ENCODE measurements at regions not wholly inside any gene's neighbourhood (a gene's known extent, or its start where the extent isn't known, plus 50 kb on each side); places are given as distances from the start of the nearest gene placed in this dataset.

GRCh38 chr5:174180639-174181038, 135.1 kb downstream of the NSG2 start:
- no CpG with 5 or more reads among the region's 7 CpGs for WGBS (ENCODE audit: extremely low coverage, insufficient coverage, low lambda C conversion rate)
- no peak overlapping the region for H3K56ac ChIP-seq (ENCODE audit: low read length)
- H4K5ac ChIP-seq (ENCODE audit: low read length), result no peak overlapping the region
- no peak overlapping the region for H3K4ac ChIP-seq (ENCODE audit: low read depth, low read length)
- no peak overlapping the region for H2AK5ac ChIP-seq (ENCODE audit: low read length)
- H2BK120ac ChIP-seq (ENCODE audit: low read depth, low read length), result no peak overlapping the region
- H3K27ac ChIP-seq (ENCODE audit: low read depth, low read length), result no peak overlapping the region
- H4K8ac ChIP-seq (ENCODE audit: low read depth, low read length), result no peak overlapping the region
- no peak for DNase-seq
- no peaks in the 10 kb centered on the region for H3K27me3 ChIP-seq (ENCODE audit: insufficient read depth, low read length, poor library complexity)
- H3K9ac ChIP-seq (ENCODE audit: low read length), result no peak overlapping the region
- no peaks in the 10 kb centered on the region for H3K79me1 ChIP-seq (ENCODE audit: low read length)
- H3K79me2 ChIP-seq (ENCODE audit: control insufficient read depth, insufficient read depth, low read length), result no peaks in the 10 kb centered on the region
- H3K4me2 ChIP-seq (ENCODE audit: low read length), result no peak overlapping the region
- H3K18ac ChIP-seq (ENCODE audit: low read length), result no peak overlapping the region
- H3K4me3 ChIP-seq (ENCODE audit: low read length), result no peak overlapping the region
- H3K36me3 ChIP-seq (ENCODE audit: control insufficient read depth, insufficient read depth, low read length), result no peaks in the 10 kb centered on the region
- no peak overlapping the region for H2BK15ac ChIP-seq (replicated peaks; ENCODE audit: low read depth)
- H3K23ac ChIP-seq (ENCODE audit: low read length), result no peak overlapping the region
- H3K4me1 ChIP-seq (ENCODE audit: control insufficient read depth, low read depth, low read length), result no peaks in the 10 kb centered on the region
- no peak overlapping the region for H2BK5ac ChIP-seq (ENCODE audit: low read length)

- no peak overlapping the region for H3K4me3 ChIP-seq (ENCODE audit: low read length)
- no peak overlapping the region for H2BK5ac ChIP-seq (ENCODE audit: low read length)
- H2BK120ac ChIP-seq (ENCODE audit: low read depth, low read length), result no peak overlapping the region
- no peaks in the 10 kb centered on the region for H3K4me1 ChIP-seq (ENCODE audit: control insufficient read depth, low read depth, low read length)
- H3K4me2 ChIP-seq (ENCODE audit: low read length), result no peak overlapping the region
- H3K79me2 ChIP-seq (ENCODE audit: control insufficient read depth, insufficient read depth, low read length), result no peaks in the 10 kb centered on the region
- H3K23ac ChIP-seq (ENCODE audit: low read length), result no peak overlapping the region
- H3K18ac ChIP-seq (ENCODE audit: low read length), result no peak overlapping the region
- no CpG with 5 or more reads among the region's 5 CpGs for WGBS (ENCODE audit: extremely low coverage, insufficient coverage, low lambda C conversion rate)
- H3K4ac ChIP-seq (ENCODE audit: low read depth, low read length), result no peak overlapping the region
- no peak overlapping the region for H2BK15ac ChIP-seq (replicated peaks; ENCODE audit: low read depth)
- no peak overlapping the region for H4K5ac ChIP-seq (ENCODE audit: low read length)
- H3K36me3 ChIP-seq (ENCODE audit: control insufficient read depth, insufficient read depth, low read length), result no peaks in the 10 kb centered on the region
- no peaks in the 10 kb centered on the region for H3K27me3 ChIP-seq (ENCODE audit: insufficient read depth, low read length, poor library complexity)
- H3K27ac ChIP-seq (ENCODE audit: low read depth, low read length), result no peak overlapping the region
- DNase-seq, result no peak
- H4K8ac ChIP-seq (ENCODE audit: low read depth, low read length), result no peak overlapping the region
- H3K79me1 ChIP-seq (ENCODE audit: low read length), result no peaks in the 10 kb centered on the region
- no peak overlapping the region for H2AK5ac ChIP-seq (ENCODE audit: low read length)
- H3K56ac ChIP-seq (ENCODE audit: low read length), result no peak overlapping the region
- H3K9ac ChIP-seq (ENCODE audit: low read length), result no peak overlapping the region
These were observed 136.6 kb downstream of the NSG2 start for GRCh38 chr5:174182111-174182510.

GRCh38 chr5:174183701-174184100, 138.2 kb downstream of the NSG2 start:
- Histone ChIP-seq H3K4me1 (ENCODE audit: control insufficient read depth, low read depth, low read length) (no peaks in the 10 kb centered on the region), H4K8ac (ENCODE audit: low read depth, low read length) (no peak overlapping the region), H3K27ac (ENCODE audit: low read depth, low read length) (no peak overlapping the region), H3K23ac (ENCODE audit: low read length) (no peak overlapping the region), H3K79me2 (ENCODE audit: control insufficient read depth, insufficient read depth, low read length) (no peaks in the 10 kb centered on the region), H4K5ac (ENCODE audit: low read length) (no peak overlapping the region), H2BK15ac (replicated peaks; ENCODE audit: low read depth) (no peak overlapping the region), H3K4me3 (ENCODE audit: low read length) (no peak overlapping the region), H3K27me3 (ENCODE audit: insufficient read depth, low read length, poor library complexity) (no peaks in the 10 kb centered on the region), H3K18ac (ENCODE audit: low read length) (no peak overlapping the region), H2AK5ac (ENCODE audit: low read length) (no peak overlapping the region), H3K4me2 (ENCODE audit: low read length) (no peak overlapping the region), H3K79me1 (ENCODE audit: low read length) (no peaks in the 10 kb centered on the region), H2BK5ac (ENCODE audit: low read length) (no peak overlapping the region), H3K36me3 (ENCODE audit: control insufficient read depth, insufficient read depth, low read length) (no peaks in the 10 kb centered on the region), H2BK120ac (ENCODE audit: low read depth, low read length) (no peak overlapping the region), H3K56ac (ENCODE audit: low read length) (no peak overlapping the region), H3K9ac (ENCODE audit: low read length) (no peak overlapping the region), H3K4ac (ENCODE audit: low read depth, low read length) (no peak overlapping the region)
- WGBS (ENCODE audit: extremely low coverage, insufficient coverage, low lambda C conversion rate), result no CpG with 5 or more reads among the region's 9 CpGs
- DNase-seq, result no peak

GRCh38 chr5:174185506-174185905, 140.0 kb downstream of the NSG2 start:
- no CpG with 5 or more reads among the region's 3 CpGs for WGBS (ENCODE audit: extremely low coverage, insufficient coverage, low lambda C conversion rate)
- no peak overlapping the region for H3K4ac ChIP-seq (ENCODE audit: low read depth, low read length)

GRCh38 chr5:174186096-174186695, 140.7 kb downstream of the NSG2 start:
- Histone ChIP-seq H3K56ac (ENCODE audit: low read length) (no peak overlapping the region), H3K9ac (ENCODE audit: low read length) (no peak overlapping the region), H2AK5ac (ENCODE audit: low read length) (no peak overlapping the region), H3K79me1 (ENCODE audit: low read length) (no peaks in the 10 kb centered on the region), H3K4me2 (ENCODE audit: low read length) (no peak overlapping the region), H3K4me1 (ENCODE audit: control insufficient read depth, low read depth, low read length) (no peaks in the 10 kb centered on the region), H3K36me3 (ENCODE audit: control insufficient read depth, insufficient read depth, low read length) (no peaks in the 10 kb centered on the region), H3K27me3 (ENCODE audit: insufficient read depth, low read length, poor library complexity) (no peaks in the 10 kb centered on the region), H4K5ac (ENCODE audit: low read length) (no peak overlapping the region), H4K8ac (ENCODE audit: low read depth, low read length) (no peak overlapping the region), H3K4me3 (ENCODE audit: low read length) (no peak overlapping the region), H2BK15ac (replicated peaks; ENCODE audit: low read depth) (no peak overlapping the region), H3K4ac (ENCODE audit: low read depth, low read length) (no peak overlapping the region), H3K23ac (ENCODE audit: low read length) (no peak overlapping the region), H2BK120ac (ENCODE audit: low read depth, low read length) (no peak overlapping the region), H3K27ac (ENCODE audit: low read depth, low read length) (no peak overlapping the region), H2BK5ac (ENCODE audit: low read length) (no peak overlapping the region), H3K18ac (ENCODE audit: low read length) (no peak overlapping the region), H3K79me2 (ENCODE audit: control insufficient read depth, insufficient read depth, low read length) (no peaks in the 10 kb centered on the region)
- no CpG with 5 or more reads among the region's 10 CpGs for WGBS (ENCODE audit: extremely low coverage, insufficient coverage, low lambda C conversion rate)
- DNase-seq, result no peak

More at GRCh38 chr5:174185506-174185905, 140.0 kb downstream of the NSG2 start:
- Histone ChIP-seq H4K8ac (ENCODE audit: low read depth, low read length) (no peak overlapping the region), H2BK120ac (ENCODE audit: low read depth, low read length) (no peak overlapping the region), H3K9ac (ENCODE audit: low read length) (no peak overlapping the region), H3K36me3 (ENCODE audit: control insufficient read depth, insufficient read depth, low read length) (no peaks in the 10 kb centered on the region), H3K4me3 (ENCODE audit: low read length) (no peak overlapping the region), H2AK5ac (ENCODE audit: low read length) (no peak overlapping the region), H3K4me2 (ENCODE audit: low read length) (no peak overlapping the region), H3K23ac (ENCODE audit: low read length) (no peak overlapping the region), H2BK5ac (ENCODE audit: low read length) (no peak overlapping the region), H3K27ac (ENCODE audit: low read depth, low read length) (no peak overlapping the region), H3K27me3 (ENCODE audit: insufficient read depth, low read length, poor library complexity) (no peaks in the 10 kb centered on the region), H2BK15ac (replicated peaks; ENCODE audit: low read depth) (no peak overlapping the region), H4K5ac (ENCODE audit: low read length) (no peak overlapping the region), H3K56ac (ENCODE audit: low read length) (no peak overlapping the region), H3K79me2 (ENCODE audit: control insufficient read depth, insufficient read depth, low read length) (no peaks in the 10 kb centered on the region), H3K18ac (ENCODE audit: low read length) (no peak overlapping the region), H3K4me1 (ENCODE audit: control insufficient read depth, low read depth, low read length) (no peaks in the 10 kb centered on the region), H3K79me1 (ENCODE audit: low read length) (no peaks in the 10 kb centered on the region)
- DNase-seq, result no peak

GRCh38 chr5:174187001-174187400, 141.5 kb downstream of the NSG2 start:
- Histone ChIP-seq H3K18ac (ENCODE audit: low read length) (no peak overlapping the region), H3K4me1 (ENCODE audit: control insufficient read depth, low read depth, low read length) (no peaks in the 10 kb centered on the region), H2BK120ac (ENCODE audit: low read depth, low read length) (no peak overlapping the region), H3K9ac (ENCODE audit: low read length) (no peak overlapping the region), H3K4me2 (ENCODE audit: low read length) (no peak overlapping the region), H3K27me3 (ENCODE audit: insufficient read depth, low read length, poor library complexity) (no peaks in the 10 kb centered on the region), H2AK5ac (ENCODE audit: low read length) (no peak overlapping the region), H3K79me2 (ENCODE audit: control insufficient read depth, insufficient read depth, low read length) (no peaks in the 10 kb centered on the region), H3K23ac (ENCODE audit: low read length) (no peak overlapping the region), H3K27ac (ENCODE audit: low read depth, low read length) (no peak overlapping the region), H3K36me3 (ENCODE audit: control insufficient read depth, insufficient read depth, low read length) (no peaks in the 10 kb centered on the region), H3K56ac (ENCODE audit: low read length) (no peak overlapping the region), H3K4me3 (ENCODE audit: low read length) (no peak overlapping the region), H2BK5ac (ENCODE audit: low read length) (no peak overlapping the region), H3K79me1 (ENCODE audit: low read length) (no peaks in the 10 kb centered on the region), H4K5ac (ENCODE audit: low read length) (no peak overlapping the region), H4K8ac (ENCODE audit: low read depth, low read length) (no peak overlapping the region), H2BK15ac (replicated peaks; ENCODE audit: low read depth) (no peak overlapping the region), H3K4ac (ENCODE audit: low read depth, low read length) (no peak overlapping the region)
- DNase-seq, result no peak
- no CpG with 5 or more reads among the region's 7 CpGs for WGBS (ENCODE audit: extremely low coverage, insufficient coverage, low lambda C conversion rate)
